22Rv1 (cell line): ENCODE measurements at regions not wholly inside any gene's neighbourhood (a gene's known extent, or its start where the extent isn't known, plus 50 kb on each side); places are given as distances from the start of the nearest gene placed in this dataset.

Experiments
- H3K27ac ChIP-seq: fragments of 450-650 bp; 2 replicates; pipeline ENCODE4 v1.5.1; 2017
- ZFX ChIP-seq: fragments of 450-650 bp; IDR thresholded peaks from 2 replicates; pipeline ENCODE4 v1.6.1; 2017; ENCODE audit warnings: antibody characterized with exemption, borderline replicate concordance
- TF ChIP-seq, protein P1 (sequence below): fragments of 450-650 bp; IDR thresholded peaks from 2 replicates; pipeline ENCODE4 v1.5.1; 2017; ENCODE audit warnings: mild to moderate bottlenecking

DNA sequence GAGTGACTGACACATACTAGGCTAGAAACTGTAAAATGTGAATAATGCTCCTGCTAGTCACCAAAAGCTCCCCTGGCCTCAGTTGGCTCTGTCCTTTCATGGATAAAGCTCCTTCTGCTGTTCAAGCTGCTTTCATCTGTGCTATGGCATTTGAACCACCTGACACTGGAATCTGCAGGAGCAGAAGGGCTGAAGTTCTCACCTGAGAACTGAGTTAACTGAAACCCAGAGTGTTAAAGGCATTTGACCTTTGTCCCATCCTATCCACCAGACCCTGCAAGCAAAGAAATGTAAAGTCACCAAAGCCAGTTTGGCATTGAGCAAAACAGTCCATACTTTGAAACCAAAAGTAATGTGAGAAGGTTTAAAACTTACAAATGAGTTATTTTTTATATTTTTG is 77.7 kb downstream of the BMP2 start:
- H3K27ac ChIP-seq, result no peak overlapping the region

GRCh38 chr20:6848041-6848440 is 80.6 kb downstream of the BMP2 start:
- TF ChIP-seq, protein P1, sequence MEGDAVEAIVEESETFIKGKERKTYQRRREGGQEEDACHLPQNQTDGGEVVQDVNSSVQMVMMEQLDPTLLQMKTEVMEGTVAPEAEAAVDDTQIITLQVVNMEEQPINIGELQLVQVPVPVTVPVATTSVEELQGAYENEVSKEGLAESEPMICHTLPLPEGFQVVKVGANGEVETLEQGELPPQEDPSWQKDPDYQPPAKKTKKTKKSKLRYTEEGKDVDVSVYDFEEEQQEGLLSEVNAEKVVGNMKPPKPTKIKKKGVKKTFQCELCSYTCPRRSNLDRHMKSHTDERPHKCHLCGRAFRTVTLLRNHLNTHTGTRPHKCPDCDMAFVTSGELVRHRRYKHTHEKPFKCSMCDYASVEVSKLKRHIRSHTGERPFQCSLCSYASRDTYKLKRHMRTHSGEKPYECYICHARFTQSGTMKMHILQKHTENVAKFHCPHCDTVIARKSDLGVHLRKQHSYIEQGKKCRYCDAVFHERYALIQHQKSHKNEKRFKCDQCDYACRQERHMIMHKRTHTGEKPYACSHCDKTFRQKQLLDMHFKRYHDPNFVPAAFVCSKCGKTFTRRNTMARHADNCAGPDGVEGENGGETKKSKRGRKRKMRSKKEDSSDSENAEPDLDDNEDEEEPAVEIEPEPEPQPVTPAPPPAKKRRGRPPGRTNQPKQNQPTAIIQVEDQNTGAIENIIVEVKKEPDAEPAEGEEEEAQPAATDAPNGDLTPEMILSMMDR, result no peak
- TF ChIP-seq ZFX, result no peak
- no peak overlapping the region for H3K27ac ChIP-seq

More for the DNA sequence above, 77.7 kb downstream of the BMP2 start:
- TF ChIP-seq ZFX, result no peak
- TF ChIP-seq, protein P1, result no peak

DNA sequence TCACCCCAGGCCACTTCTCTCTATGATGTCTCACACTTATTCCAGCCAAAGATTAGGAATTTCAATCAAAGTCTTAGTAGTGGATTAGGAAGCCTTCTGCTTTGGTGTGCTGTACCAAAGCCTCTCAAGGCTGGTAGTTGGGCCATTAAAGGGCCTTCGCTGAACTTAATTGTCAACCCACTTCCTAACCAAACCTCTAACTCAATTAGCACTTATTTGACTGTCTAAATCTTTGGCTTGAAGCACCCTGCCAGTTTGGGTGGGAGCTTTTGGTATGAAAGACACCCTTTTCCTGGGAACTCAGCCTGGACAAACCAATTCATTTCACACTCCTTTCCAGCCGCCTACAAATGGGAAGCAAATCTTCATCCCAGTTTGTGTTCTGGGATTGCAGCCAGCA is 81.5 kb downstream of the BMP2 start:
- H3K27ac ChIP-seq, result no peak overlapping the region
- TF ChIP-seq, protein P1, result no peak
- TF ChIP-seq ZFX, result no peak

DNA sequence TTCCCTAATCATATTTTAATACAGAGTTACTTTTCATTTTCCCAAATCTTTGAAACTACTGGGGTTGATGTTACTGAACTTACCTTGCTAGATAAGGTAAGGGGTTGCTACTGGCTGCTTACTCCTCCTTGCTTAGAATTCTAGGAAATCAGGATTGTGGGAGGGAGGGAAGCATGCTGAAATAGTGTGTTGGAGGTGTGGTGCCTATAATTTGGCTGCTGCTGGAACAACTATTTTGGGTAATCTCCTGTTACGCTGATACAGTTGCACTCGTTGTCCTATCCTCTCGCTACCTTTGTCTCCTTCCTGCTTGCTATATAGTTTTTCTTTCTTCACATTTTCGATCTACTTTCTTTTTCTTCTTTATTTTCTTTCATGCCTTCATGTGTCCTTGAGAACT is 83.7 kb downstream of the BMP2 start:
- H3K27ac ChIP-seq, result no peak overlapping the region
- TF ChIP-seq, protein P1, result no peak
- no peak for TF ChIP-seq ZFX

DNA sequence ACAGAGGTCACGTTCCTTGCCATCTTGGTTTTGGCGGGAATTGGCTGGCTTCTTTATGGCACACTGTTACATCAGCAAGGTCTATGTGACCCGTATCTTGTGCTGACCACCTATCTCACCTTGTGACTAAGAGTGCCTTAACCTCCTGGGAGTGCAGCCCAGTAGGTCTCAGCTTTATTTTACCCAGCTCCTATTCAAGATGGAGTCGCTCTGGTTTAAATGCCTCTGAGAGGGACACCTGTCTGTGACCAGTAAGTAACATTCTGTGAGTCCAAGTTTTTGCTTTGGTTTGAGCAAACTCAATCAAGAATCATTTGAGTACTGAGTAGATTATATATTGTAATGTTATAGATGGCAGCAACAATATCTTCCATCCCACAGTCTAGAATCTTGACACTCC is 85.0 kb downstream of the BMP2 start:
- TF ChIP-seq ZFX, result no peak
- TF ChIP-seq, protein P1, result no peak
- no peak overlapping the region for H3K27ac ChIP-seq

GRCh38 chr20:6855104-6855503 is 87.6 kb downstream of the BMP2 start:
- no peak overlapping the region for H3K27ac ChIP-seq
- TF ChIP-seq, protein P1, result no peak
- no peak for TF ChIP-seq ZFX

- no peak for TF ChIP-seq ZFX
- TF ChIP-seq, protein P1, result no peak
- H3K27ac ChIP-seq, result no peak overlapping the region
These were observed 88.3 kb downstream of the BMP2 start for GRCh38 chr20:6855796-6856195.
